SIG-M5 treated with dmso at 0.1 percent for 504 hours (cell line): ENCODE measurements at regions not wholly inside any gene's neighbourhood (a gene's known extent, or its start where the extent isn't known, plus 50 kb on each side); places are given as distances from the start of the nearest gene placed in this dataset.
"Not testable (repeated sequence)": the region's sequence is repeated elsewhere in the genome, so short reads cannot be mapped to it uniquely, and the experiment has no call there.

Experiments used
- DNase-seq: peaks from one replicate; lab custom pipeline; 2025; ENCODE audit not compliant: unreplicated experiment; lab: John Stamatoyannopoulos, UW

DNA sequence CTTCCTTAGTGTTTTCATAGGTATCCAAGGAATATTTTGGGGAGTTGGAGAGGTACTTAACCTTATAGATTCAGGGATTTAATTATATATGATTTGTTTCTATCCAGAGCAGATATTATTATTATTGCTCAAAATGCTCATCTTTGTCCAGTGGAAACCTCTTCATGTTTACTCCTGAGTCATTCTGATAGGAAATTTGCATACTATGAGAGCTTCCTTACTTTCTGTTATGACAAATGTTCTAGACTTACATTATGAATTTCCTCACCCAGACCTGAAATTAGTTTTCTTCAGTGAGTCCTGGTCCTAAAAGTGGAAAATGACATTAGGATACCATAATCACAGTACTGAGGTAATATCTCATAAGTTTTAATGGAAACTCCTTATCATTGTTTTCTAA, 57.5 kb upstream of the PLPPR5 start:
- DNase-seq, result no peak

DNA sequence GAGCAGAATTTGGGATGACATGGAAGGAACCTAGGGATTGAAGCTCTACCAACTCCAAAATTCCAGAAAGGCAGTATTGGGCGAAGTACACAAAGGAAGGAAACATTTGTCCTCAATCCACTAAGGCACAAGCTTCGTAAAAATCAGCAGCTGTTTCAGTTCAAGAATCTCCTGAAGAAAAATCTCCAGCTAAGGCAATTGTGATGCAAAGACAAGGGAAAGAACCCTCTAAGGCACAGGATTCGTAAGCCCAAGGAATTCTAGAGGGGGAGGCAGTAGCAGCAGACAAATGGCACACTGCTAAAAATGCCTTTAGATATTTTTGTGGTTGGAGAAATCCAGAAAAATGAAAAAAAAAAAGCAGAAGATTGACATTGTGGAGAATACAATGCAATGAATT, 64.5 kb upstream of the PLPPR5 start:
- DNase-seq, result no peak

DNA sequence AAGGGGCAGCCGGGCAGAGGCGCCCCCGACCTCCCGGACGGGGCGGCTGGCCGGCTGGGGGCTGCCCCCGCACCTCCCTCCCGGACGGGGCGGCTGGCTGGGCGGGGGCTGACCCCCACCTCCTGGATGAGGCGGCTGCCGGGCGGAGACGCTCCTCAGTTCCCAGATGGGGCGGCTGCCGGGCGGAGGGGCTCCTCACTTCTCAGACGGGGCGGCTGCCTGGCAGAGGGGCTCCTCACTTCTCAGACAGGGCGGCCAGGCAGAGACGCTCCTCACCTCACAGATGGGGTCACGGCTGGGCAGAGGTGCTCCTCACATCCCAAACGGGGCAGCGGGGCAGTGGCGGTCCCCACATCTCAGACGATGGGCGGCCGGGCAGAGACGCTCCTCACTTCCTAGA, 73.9 kb upstream of the PLPPR5 start:
- not testable (repeated sequence) for DNase-seq

DNA sequence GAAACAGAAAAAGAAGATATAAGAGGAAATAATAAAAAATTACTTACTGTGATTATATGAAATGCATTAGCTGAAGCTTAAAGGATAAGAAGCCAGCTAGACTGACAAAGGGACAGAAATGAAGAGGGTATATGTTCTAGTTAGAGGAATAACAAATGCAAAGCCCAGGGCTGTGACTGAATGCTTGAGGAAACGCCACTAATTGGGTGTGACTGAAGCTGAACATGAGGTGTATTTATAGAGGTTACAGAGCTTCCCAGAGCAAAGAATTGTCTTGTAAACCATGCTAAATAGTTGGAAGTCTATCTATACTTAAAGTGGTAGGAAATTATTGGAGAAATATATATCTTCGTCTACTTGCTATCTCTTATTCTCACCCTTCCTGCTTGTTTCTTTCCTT, 77.7 kb upstream of the PLPPR5 start:
- no peak for DNase-seq

DNA sequence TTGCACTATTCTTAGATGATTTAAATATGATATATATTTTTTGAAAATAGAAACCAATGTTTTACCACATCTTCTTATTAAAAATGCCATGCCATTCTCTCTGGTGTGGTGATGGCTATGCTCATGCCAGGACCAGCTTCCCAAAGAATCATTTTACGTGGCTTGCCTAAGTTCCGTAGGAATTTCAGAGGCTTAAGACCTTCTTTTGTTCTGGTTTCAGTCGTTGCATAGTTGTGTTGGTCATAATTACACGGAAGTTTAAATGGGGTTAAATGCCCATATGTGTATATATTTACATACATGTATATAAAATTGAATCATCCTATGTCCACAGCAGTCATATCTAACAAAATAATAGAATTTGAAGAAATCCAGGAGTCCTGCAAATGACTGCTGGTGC, 78.7 kb upstream of the PLPPR5 start:
- no peak for DNase-seq

DNA sequence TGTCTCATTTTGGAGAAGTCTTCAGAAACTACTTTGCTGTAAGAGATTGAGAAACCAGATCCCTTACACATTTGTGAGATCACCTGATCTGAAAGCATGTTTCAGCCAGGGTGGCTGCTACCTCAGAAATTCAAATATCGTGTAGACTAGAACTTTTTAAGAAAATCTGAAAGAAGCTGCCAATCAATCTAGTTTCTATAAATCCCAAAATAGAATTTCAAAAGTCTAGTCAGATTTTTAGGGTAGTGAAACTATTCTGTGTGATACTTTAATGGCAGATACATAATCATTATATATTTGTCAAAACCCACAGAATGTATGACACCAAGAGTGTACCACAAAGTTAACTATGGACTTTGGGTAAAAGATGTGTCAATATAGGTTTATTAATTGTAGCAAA, 79.9 kb upstream of the PLPPR5 start:
- DNase-seq, result no peak

DNA sequence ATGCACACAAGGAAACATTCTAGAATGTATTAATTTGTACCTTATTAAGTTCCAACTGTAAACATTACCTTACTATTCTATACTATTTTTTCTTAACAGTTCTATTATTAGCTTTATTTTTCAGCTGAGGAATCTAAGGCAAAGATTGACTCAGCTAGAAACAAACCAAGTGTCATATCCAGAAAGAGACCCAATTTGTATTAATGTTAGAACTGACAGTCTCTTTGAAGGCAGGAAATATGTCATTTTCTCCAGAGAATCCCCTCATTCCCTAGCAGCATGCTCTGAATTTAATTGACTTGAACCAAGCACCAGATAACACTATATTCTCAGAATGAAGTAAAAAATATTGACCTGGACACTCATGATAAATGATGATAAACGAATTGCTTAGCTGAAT, 81.4 kb upstream of the PLPPR5 start:
- no peak for DNase-seq

DNA sequence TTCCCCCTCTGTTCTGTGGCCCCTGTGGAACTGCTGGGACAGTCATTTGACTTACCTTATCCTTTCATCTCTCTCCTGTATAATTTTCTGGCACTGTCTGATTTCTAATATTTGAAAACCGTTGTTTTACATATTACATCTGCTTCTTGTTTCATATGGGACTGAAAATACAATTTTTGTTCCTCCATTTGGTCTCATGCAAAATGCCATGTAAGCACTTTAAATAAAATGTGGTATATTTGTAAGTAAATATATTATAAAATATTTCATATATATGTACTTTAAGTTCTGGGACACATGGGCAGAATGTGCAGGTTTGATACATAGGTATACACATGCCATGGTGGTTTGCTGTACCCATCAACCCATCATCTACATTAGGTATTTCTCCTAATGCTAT, 93.9 kb upstream of the PLPPR5 start:
- no peak for DNase-seq

DNA sequence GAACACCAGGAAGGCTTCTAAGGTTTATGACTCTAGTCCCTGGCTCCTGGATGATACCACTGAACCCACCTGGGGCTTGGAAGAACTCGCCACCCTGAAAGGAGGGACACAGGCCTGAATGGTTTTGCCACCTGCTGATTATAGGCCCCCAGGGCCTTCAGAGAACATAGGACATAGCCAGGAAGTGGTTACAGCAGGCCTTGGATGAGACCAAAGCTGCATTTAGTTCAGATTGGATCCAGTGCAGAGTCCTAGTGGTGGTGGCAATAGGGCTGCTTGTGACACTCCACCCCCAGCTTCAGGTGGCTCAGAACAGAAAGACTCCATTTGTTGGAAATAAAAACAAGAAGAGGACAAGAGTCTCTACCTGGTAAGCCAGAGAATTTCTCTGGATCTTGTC, 101.6 kb upstream of the PLPPR5 start:
- no peak for DNase-seq

DNA sequence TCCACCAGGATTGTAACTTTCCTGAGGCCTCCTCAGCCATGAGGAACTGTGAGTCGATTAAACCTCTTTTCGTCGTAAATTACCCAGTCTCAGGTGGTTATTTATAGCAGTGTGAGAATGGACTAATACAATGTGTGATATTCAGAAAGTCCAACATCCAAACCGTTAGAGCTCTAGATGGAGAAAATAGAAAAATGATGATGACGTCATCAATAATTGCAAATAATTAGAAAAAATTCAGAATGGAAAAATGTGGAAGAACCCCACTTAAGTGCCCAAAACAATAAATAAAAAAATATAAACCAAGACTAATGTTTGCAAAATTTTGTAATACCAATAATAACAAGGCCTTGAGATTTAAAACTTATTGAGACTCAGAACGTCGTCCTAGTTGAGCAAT, 103.0 kb upstream of the PLPPR5 start:
- no peak for DNase-seq

DNA sequence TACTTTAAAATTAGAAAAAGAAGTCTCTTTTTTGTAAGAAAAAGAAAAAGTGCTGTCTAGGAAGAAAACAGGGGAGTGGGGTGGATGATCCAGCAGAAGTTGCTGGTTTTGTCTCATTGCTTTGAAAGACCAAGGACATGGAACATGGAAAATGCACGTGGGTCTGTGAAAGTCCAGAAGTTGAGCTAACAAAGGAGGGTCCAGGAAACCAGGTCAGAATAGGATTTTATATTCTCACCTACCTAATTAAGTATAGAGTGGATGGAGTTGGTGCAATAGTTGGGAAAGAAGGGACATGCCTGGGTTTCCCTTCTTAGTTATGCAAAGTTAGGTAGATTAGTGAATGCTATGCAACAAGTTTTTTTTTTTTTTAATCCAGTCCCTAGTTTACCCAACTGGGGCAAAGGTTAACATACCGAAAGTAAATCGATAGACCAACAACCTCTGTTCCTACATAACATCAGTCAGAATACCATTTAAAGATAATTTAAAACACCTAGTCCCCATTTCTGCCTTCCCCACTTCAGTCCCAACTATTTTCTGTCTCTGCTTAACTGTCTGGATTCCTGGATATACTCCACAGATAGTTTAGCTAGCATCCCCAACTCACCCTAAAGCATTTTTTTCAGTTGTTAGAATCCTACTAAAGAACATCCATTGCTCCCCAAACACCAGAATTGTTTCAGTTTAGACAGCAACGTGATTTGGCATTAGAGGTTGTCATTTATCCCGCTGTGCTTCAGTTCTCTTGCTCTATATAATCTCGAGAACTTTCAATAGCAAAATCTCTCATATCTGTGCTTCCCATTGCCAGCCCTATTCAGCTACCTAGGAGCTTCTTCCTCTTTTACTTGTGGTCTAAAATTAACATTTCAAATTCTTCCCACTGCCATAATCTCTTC, 105.7 kb upstream of the PLPPR5 start:
- DNase-seq, result no peak

DNA sequence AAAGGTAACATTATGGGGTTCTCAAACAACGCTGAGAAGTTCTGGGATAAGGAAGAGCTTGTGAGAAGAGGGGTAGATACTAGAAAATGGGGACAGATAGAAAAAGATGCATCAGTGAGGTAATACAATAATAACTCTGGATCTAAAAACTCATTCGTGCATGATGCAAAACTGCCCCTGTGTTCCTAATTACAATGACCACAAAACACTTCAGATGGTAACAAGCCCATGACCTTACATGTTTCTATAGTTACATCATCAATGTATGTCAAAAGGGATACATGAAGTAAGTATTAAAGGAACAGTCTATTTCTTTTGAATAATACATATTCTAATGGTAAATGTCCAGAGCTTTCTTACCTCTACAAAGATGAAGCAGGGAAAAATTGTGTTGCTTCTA, 110.6 kb upstream of the PLPPR5 start:
- DNase-seq, result no peak

DNA sequence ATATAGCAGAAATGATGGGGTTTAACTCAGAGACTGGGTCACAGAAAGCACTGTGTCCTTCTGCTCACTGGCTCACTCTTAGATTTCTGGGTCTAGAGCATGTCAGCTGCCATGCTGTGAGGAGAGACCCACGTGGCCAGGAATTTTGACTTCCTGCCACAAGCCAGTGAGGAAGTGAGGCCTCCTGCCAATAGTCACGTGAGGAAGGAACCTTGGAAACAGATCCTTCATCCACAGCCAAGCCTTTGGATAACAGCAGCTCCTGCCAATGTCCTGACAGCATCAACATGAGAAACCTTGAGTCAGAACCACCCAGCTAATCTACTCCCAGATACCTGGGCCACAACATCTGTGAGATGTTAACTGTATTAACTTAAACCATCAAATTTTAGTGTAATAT, 114.5 kb upstream of the PLPPR5 start:
- no peak for DNase-seq

DNA sequence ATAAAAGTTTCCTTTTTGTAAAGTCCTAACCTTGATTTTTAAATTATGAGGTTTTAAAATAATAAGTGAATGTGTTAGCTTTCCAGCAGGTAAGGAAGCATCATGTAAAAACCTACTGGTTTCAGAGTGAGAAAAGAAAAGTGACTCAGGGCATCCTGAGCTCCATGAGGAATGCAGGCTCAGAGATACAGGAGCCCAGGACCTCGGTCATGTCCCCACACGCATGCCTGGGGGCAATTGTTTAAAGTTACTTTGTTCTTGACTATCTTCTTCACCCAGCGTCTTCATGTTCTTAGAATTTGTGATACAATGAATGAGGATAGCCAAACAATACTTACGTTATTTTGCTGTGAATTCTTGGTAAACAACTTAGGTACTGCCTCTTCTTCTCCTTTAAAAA, 117.4 kb upstream of the PLPPR5 start:
- no peak for DNase-seq

DNA sequence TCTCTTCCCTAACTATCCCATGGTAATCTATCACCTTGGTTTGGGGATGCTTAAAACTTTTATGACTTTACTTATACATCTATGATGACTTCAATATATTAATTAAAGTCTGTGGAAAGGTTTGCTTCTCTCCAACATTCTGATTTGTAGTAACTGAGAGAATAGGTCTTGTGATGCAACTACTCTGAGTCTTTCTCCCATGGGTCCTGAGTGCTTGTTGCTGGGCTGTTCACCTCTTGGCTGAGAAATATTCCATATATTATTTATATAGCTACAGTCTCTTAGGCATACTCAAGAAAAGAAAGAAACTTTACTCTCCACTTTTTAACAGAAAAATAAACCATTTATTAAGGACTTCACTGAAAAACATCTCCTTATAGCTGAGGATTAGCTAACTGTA, 119.3 kb upstream of the PLPPR5 start:
- DNase-seq, result no peak

DNA sequence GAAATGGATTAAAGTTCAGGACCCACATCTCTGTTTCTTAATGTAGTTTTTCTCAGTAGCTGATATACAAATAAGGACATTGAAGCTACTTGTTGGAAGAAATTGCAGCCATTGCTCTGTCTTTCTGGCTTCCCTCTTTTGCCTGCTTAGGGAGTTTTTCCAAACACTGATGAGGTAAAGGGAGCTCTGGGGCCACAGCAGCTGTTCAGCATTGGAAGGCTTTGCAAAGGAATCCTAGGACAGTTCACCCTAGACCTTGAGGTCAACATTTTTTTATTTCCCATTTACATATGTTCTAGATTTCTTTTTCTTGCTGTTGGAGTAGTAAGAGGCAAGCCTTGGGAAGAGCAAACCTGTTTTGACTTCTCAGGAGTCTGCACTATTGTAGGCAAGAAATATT, 126.9 kb upstream of the PLPPR5 start:
- no peak for DNase-seq

DNA sequence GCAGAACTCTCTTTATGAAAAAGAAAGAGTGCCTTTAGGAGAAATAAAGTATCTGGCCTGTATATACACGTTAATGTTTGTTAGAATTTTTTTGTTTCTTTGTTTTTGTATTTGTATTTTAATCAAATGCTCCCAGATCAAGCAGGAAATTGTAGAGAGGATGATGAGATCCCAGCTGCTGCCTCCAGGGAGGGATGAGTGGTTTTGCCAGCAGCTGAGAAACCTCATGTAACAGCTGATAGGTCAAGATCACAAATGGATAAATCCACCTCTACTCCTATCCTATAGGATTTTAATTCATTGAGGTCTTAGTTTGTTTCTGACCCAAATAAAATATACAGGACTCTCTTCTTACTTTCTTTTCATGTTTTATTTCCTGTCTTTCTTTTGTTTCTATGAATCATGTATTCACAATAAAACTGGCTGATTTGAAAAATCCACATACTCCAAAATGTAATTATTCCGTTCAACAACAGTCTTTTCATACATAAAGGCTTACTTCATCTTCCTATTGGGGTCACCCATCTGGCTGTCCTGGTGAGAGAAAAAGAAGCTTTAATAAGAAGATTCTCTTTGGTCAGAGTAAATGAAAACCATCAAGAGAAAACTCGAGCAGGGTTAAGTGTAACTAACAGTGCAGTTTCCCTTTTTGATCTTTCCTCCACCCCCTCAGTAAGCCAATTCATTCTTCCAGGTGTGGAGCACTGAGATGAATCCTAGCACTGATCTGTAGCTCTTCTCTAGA, 129.3 kb upstream of the PLPPR5 start:
- DNase-seq, result no peak

DNA sequence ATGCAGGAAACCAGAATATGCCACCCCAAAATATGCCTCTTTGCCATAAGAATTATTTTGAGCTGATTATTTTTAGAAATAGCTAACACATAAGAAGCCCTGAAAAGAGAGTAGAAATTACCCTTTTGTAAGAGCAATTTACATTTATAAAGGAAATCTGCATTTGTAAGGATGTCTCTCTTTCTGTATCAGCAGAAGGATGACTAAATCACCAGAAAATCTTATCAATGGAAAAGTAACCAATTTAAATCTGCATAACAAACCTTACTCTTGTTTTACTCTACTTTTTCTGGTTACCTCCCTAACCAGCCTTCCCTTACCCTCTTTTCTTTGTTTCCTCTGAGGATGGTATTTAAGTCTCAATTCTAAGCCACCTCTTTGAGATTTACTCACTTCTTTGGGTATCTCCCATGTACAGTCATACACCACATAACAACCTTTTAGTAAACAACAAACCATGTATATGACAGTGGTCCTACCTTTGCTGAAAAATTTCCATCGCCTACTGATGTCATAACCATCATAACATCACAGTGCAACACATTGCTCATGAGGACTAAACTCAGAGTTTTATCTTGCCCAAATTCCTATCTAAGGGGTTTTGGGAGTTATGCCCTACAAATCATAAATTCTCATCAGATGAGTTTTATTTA, 126.6 kb upstream of the PLPPR4 start:
- no peak for DNase-seq

DNA sequence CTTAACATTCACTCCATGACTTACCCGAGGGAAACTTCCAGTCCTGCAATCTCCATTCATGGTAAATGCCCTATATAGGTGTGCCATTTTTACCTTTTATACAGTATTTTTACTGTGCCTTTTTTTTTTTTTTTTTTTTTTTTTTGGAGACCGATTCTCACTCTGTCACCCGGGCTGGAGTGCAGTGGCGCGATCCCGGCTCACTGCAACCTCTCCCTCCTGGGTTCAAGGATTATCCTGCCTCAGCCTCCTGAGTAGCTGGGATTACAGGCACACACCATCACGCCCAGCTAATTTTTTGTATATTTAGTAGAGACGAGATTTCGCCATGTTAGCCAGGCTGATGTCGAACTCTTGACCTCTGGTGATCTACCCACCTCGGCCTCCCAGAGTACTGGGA, 124.4 kb upstream of the PLPPR4 start:
- DNase-seq, result no peak

DNA sequence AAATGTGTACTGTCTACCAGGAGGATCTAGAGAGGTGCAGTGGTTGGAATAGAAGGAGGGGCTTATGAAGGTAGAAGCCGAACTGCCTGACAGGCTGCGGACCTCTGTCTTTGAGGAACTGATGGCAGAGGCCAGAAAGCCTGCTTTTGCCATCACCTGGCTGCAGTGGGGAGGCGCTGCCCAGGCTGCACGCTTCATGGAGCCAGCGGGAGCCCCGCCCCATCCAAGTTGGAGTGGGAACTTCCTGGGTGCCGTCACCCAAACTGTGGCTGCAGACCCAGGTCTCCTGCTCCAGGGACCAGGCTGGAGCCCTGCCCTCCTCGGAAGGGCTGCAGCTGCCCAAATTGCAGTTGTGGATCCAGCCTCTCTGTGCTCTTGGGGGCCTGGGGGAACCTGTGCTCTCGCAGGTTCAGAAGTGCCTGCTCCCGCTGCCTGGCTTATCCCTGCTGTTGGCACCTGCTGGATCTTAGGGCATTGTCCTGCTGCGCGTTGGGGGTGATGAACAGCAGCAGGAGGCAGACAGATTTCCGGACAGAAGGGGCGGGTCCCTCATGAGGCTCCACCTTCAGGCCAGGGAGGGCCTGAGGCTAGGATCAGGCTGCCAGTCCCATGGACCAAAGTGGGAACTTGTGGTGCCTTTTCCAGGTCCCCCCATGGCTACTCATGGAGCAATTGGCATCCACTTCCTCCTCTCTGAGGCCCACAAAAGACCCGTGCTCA, 118.0 kb upstream of the PLPPR4 start:
- no peak for DNase-seq

DNA sequence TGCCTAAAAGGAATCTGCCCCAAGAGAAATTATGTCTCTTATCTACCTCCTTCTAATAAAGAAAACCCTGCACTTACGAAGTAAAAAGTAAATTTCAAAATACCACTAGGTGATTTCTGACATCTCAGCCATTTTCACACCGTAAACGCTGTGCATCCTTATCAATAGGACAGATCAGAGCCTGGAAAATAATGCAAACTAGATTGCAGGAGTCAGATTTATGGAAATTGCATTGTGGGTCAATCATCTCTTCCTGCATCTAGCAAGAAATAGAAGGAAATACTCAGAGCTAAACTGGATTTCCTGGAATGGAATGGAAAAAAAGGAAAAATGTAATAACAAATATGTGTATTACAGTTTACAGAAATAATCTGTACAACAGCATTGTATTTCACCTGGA, 114.3 kb upstream of the PLPPR4 start:
- DNase-seq, result no peak
